NCI-H1092 treated with DMSO at 0.1 percent for 48 hours (cell line): ENCODE measurements at regions not wholly inside any gene's neighbourhood (a gene's known extent, or its start where the extent isn't known, plus 50 kb on each side); places are given as distances from the start of the nearest gene placed in this dataset.

Experiments
- DNase-seq: peaks from one replicate; lab custom pipeline; 2025; lab: John Stamatoyannopoulos, UW

- no peak for DNase-seq
Observed at GRCh38 chr1:68293122-68293521, 60.8 kb upstream of the WLS start.

DNA sequence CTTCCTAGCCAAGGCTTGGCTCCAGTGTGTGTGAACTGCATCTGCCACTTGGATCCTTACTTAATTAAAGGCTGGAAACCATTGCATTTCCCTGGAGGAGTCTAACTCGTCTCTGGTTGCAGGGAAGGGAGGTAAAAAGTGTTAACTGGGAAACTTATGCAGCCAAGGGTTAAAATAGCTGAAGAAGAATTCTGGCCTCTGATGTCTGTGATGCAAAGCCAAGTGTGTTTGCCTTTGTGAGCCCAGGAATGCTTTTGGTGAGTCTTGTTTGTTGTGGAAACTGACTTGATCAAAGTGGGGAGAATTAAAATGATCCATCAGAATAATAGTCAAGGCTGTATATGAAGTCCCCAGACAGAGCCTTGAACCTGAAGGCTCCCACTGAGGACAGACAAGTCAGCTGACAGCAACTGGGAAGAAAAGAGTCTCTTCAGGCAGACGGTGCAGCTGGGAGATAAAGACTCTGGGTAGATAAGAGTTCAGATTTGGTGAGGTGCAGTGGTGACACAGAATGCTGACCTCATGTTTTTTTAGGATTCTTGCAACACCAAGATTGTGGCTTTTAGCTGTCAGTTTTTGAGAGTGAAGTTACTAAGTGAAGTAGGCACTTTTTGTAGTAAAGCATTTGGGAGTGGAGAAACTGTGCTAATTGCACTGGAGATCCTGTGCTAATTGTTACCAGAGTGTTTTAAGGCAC lies 59.5 kb upstream of the WLS start:
- DNase-seq = no peak

GRCh38 chr1:68287241-68287640 lies 54.9 kb upstream of the WLS start:
- no peak for DNase-seq

GRCh38 chr1:68285046-68285445 lies 52.7 kb upstream of the WLS start:
- DNase-seq = no peak

GRCh38 chr1:68281946-68282615 lies 49.8 kb upstream of the WLS start:
- no peak for DNase-seq
